AG08396 (cell line): ENCODE measurements at regions not wholly inside any gene's neighbourhood (a gene's known extent, or its start where the extent isn't known, plus 50 kb on each side); places are given as distances from the start of the nearest gene placed in this dataset.

Experiments
- DNase-seq: peaks from one replicate; pipeline ENCODE4 v3.0.0; 2012; ENCODE audit warnings: low spot score, mixed read lengths

DNA sequence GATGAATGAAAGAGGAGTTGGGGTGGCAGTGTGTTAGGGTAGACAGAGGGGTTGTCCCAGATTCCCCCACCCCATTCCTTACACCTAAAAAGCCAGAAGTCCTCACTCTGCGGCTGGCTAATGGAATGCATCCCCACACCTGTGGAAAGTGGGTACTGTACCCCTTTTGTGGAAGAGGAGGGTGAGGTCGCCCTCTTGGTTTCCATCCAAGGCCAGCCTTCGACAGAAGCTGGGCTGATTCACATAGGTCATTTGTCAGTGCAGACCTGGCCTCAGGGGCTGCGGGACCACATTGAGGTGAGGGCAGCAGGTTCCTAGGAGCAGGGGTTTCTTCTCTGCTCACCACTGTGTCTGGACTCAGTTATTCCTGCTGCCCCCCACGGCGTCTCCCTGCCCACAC is 671.6 kb downstream of the MATN1 start:
- no peak for DNase-seq

DNA sequence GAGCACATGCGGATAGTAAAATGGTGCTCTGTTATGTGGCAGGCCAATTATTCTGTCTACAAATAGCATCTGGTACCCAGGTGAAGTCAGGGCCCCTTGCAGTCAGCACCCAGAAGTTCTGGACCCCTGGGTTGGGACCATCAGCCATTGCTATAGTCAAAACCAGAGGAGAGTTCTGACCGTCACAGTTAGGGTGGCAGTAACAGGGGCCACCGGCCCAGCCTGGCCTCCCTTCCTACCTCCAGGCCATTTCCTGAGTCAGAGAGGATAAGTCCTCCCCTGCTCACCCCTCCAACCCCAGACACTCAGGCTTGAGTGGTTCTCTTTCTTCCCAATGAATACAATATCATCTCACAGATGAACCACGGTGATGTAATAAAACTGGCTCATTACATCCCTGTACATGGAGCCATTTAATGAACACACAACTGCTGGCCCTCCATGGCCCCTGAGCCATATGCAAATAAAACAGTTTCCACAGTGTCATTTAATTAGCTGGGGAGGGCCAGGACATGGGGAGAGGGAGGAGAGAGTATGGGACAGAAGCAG is 673.6 kb downstream of the MATN1 start:
- DNase-seq, result no peak

DNA sequence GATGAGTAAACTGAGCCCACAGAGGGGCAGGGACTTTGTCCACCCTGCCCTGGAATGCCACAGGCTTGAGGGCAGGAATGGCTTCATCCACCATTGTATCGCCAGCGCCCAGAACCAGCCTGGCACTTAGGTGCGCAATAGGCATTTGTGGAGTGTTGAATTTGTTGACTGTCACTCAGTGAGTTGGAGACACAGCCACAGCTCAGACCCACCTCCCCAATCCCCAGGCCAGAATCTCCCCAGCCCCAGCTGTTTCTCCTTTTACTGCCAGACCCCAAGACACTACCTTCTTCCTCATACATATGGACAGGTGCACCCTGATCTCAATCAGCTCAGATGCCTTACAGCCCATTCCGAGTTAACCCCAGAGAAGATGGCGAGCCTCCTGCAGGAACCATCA is 674.5 kb downstream of the MATN1 start:
- no peak for DNase-seq

DNA sequence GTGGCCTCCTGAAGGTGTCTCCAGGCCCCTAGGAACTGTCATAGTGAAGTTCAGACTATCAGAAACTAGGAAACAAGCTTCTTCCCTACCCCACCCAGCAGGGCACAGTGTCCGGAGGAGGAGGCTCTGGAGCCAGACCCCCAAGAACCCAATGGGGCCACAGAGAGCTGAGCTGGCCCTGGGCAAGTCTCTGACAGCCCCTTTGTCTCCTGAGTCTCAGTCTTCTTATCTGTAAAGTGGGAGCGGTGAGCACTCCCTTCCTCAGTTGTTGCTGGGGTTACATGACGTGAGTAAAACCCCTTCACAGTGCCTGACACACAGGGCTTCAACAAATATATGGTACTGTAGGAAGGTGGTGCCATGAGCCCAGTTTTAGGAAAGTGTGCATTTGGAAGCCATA is 675.8 kb downstream of the MATN1 start:
- no peak for DNase-seq

DNA sequence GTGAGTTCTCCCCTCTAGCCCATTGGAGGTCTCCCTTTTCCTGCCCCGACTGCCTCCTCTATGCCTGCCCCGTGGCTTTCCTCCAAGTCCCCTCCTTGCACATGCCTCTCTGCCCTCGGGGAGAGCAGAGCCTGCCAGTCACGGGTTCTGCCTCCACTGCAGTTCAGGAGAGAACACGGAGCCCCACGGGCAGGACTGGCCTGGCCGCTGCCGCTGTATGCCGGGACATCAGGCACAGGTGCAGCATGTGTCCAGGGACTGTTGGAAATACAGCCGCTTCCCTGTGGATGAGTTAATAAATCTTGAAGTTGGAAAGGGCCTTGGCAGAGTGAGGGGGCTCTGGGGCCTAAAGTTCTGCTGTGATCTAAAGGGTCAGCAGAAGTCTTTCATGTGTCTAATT is 676.6 kb downstream of the MATN1 start:
- no peak for DNase-seq

DNA sequence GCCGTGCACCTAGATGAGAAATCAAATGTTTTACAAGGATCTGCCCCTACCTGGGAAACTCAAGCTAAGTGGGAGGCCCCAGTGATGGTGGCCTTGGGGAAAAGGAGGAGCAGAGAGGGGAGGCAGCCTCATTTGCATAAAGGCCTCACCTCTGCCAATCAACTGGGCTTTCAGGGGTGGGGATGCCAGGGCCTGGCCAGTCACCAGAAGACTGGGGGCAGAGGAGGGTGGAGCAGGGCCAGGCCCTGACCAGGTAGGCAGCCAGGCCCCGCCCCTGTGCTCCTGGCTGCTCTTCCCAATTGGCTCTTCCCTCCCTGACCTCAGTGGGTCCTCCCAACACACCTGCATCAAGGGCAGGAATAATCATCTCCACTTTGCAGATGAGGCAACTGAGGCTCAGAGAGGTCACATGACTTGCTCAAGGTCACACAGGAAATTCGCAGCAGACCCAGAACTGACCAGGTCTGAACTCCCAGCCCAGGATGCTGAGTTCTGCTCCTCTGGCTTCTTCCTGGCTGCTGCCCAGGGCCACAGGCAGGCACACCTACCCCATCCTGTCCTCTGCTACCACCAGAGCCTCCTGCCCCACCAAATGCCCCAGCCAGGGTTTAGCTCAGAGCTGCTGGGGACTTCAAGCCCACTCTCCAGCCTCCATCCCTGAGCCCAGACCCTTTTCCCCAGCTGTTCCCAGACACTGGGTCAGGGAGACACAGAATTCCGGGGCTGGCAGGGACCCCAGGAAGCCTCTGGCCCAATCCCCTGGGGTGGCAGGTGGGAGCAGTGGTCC is 677.9 kb downstream of the MATN1 start:
- no peak for DNase-seq

DNA sequence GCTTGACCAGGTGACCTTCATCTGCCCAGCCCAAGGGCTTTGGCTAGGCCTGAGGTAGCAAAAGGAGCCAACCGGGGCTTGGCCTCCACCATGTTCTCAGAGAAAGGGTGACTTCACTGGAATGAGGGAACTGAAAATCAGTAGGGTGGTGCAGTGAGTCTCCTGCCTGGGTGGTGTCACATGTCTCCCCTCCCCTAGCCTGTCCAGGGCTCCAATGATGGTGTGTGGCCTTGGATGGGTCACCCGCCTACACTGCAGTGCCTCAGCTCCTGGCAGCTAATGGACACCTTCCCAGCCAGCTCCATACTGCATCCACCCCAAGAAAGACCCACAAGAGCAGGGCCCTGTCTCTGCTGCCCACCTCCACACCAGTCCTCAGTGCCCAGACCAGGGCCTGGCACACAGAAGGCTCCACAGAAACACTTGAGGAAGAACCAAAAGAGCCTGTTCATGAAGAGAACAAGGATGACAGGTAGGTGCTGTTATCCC is 678.7 kb downstream of the MATN1 start:
- DNase-seq, result no peak

DNA sequence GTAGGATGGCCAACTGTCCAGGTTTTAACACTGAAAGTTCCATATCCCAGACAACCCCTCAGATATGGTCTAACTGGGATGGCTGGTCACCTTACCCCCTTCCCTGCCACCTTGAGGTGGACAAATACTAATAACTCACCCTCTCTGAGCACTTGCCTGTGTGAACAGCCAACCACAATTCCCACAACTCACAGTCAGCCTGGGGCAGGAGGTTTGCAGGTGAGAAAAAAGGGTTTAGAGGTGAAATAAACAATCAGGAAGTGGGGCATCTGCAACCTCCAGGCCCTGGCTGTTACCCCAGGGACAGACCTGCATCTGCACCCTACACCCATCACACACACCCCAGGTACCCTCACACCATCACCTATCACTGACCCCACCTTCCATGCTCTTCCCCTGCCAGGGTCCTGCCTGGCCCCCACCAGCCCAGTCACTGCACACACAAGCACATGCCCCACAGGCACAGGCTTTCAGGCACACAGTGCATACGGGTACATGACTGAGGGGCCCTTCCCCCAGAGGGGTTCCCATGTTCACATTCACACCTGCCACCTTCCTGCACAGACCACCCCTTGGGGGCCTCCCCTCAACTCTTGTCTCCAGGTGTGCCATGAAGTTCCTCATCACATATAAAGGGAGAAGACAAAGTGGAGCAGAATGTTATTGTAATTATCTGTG is 679.5 kb downstream of the MATN1 start:
- no peak for DNase-seq

DNA sequence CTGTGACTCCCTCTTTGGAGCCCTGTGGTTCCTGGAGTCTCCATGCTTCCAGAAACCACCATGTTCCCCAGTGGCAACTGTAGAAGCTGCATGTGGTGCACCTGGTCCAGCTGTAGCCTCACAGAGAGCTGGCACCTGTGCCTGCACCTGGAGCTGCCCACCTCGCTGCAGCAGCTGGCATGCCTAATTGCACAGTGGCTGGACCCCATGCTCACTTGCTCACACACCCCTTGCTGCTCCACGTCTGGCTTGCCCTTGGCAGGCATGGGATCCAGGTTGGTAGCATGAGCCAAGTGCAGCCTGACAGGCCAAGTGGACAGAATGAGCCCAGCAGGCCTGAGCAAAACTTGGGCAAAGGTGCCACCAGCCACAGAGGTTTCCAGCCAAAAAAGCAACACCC is 680.1 kb downstream of the MATN1 start:
- no peak for DNase-seq

DNA sequence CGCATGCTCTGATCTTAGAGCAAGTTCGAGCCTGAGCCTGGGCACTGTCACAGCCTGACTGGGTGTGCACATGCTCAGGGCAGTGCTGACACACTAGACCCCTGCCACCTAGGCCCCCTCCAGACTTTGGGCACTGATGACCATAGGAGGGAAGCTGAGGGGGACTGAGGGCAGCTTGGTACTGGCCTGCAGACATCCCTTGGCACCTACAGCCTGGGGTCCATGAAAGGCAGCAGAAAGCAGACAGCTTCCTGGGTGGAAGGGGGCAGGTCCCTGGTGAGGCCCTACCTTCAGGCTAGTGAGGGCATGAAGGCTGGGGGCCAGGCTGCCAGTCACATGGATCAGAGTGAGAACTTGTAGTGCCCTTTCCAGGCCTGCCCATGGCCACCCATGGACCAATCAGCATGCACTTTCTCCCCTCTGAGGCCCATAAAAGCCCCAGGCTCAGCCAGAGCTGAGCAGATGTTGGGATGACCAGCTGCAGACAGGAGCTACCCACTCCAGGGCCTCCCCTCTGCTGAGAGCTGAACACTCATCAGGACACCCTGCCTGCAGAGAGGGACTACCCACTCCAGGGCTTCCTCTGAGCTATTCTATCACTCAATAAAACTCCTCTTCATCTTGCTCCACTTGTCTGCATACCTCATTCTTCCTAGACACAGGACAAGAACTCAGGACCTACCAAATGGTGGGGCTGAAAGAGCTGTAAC is 680.8 kb downstream of the MATN1 start:
- no peak for DNase-seq

DNA sequence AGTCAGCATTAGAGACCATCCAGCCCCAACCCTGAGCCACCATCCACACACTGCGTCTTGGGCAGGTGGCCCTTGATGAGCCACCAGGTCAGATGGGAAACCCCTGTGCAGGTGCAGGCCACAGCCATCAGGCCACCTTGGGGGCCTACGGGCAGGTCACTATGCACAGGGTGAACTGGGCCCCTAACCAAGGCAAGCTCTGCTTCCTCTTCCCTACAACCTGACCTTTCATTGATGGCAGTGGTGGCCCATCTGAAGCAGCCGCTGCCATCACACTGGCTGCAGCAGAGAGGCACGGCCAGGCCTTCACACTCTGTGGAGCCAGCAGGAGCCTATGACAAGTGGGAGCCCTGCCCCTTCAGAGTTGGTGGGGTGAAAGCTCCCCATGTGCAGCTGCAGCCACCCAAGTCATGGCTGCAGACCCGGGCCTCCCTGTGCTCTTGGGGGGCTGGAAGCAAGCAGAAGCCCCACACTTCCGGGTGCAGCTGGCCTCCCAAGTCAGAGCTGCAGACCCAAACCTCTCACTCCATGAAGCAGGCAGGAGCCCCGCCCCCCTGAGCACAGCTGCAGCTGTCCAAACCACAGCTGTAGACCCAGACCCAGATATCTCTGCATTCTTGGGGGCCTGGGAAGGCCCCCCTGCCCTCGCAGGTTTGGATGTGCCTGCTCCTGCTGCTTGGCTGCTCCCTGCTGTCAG is 681.5 kb downstream of the MATN1 start:
- DNase-seq, result no peak

DNA sequence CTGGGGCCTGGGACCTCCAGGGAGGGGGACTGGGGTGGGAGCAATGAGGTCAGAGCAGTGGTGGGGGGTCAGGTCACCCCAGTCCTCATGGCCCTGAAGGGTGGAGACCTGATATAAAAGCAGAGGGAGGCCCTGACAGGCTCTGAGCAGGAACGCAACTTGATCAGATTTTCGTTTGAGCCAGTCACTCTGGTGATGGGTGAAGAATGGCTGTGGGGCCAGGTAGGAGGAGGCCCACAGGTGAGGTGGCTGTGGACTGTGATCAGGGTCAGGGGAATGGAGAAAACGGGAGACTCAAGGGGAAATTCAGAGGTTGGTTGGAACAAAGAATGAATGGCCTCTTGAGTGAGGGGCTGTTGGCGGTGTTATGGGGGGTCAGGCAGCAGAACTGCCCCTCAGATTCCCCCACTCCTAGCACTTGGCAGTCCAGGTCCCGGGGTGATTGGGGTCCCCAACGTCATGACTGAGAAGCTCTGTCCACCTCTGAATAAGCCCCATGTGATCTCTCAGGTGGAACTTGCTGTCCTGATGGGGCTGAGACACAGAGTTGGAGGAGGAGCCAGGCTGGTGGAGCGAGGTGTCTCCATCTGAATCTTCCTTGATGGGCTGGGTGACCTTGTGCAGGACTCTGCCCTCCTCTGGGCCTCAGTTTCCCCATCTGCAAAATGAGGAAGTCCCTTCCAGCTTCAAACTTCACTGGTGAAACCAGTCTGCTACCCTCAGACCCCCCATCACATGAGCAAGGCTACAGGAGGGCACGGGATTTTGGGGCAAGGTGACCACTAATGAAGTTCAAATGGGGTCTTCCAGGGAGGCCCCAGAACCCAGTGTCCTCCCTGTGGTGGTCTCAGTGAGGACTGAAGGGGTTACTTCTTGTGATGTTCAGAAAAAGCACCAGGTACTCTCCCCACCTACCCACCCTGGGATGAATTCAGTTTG is 683.0 kb downstream of the MATN1 start:
- no peak for DNase-seq

DNA sequence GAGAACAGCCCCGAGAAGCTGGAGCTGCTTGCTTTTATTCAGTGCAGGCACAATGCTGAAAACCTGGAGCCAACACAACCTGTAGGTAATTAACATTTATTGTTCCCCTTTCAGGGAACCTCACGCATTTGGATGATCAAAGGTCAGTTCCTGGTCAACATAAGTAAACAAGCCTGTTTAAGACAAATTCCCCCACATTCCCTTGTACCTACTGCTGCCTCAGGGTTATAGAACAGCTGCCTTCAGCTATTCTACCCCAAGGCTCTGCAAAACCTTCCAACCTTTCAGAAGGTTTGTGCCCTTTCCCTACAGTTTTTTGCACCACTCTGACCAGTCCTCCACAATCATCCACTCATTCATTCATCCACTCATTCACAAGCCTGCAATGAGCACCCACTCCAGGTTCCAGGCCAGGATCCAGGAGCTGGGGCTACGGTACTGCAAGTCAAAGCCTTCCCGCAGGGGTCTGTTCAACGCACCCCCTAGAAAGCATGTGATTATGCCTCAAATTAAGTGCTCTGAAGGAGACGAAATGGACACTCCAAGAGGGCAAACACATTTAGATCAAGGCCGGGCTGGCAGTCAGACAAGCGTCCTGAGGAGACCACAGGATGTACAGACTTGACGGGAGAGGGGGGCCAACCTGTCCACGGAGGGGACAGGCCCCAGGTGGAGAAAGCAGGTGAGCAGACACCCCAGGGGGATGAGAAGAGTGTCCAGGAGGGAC is 683.9 kb downstream of the MATN1 start:
- no peak for DNase-seq

DNA sequence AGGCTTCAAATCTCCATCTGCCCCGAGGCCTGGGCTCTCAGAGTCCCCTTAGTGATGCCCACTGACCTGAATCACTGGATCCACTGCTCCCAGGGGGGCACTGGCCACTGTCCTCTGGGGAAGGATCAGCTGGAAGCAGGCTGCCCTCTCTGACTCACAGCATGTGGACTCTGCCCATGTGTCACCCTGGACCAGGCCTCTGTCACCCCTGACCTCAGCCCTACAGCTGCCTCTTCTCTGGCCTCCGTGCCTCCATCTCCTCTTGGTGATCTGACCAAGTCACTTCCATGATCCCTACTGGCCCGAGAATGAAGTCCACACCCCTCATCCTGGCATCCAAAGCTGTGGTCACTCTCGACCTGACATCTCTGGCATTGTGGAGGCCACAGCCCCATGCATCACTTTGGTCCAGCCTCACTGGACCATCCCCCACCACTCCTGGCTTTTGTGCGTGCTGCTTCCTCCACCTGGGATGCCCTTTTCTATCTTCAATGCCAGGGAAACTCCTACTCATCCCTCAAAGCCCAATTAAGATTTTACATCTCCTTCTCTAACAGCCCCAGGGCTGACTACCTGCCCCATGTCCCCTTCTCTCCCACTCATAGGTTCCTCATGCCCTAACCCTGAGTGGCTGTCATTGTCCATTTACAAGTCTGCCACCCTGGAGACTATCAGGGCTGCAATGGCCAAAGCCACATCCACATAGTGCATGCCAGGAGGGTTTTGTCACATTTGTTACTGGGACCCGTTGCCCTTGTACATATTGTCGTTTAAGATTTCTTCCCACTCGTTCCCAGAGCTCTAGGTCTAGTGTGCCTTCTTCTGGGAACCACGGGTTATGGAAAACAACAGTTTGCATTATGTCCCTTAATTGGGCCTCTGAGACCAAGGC is 685.0 kb downstream of the MATN1 start:
- no peak for DNase-seq

DNA sequence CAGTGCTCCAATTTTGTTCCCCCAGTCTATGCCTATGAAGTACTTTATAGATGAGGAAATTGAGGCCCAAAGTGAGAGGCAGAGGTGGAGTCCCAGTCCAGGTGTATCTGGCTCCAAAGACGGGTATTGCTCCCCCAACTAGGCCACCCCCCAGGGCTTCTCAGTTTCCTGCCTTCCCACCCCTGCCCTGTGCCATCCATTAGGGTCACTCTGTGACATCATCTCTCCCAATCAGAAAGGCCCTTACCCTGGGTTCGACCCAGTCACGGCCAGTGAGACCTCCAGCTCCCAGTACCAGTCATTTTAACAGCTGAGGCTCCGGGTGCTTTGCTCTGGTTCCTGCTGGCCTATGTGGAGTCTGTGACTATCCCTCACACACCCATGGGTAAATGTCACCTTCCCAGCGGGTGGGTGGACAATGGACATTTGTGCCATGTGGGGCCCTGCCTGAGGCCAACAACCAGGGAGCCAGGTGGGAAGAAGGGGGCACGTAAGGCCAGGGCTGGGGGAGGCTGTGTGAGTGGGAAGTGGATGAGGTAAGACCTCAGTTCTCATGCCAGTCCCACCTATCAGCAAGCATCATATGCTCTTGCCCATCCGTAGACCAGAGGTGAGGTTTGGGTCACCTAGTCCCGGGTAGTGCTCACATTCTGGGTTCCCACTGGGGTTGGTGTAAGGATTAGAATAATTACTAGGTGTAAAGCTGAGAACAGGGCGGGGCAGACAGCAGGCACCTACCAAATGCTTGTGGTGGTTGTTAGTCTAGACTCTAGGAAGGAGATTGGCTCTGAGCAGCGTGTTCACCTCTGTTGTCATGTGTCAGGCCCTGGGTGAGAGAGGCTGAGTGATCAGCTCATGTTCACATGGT is 685.9 kb downstream of the MATN1 start:
- DNase-seq, result no peak

DNA sequence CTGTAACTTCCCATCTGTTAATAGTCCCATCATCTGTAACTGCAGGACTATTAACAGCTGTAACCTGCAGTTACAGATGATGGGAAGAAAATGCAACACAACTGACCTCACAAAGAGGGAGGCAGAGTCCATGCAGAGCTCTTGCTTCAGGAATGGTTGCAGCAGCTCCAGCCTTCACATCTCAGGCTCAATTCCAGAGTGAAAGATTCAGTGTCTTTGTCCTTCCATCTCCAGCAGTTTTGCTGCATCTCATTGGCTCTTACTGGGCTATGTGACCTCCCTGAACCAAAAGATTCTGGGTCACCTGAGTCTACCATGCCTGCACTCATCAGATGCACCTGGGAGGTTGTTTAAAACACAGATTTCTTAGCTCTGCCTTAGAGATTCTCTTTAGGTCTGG is 686.7 kb downstream of the MATN1 start:
- DNase-seq, result no peak

DNA sequence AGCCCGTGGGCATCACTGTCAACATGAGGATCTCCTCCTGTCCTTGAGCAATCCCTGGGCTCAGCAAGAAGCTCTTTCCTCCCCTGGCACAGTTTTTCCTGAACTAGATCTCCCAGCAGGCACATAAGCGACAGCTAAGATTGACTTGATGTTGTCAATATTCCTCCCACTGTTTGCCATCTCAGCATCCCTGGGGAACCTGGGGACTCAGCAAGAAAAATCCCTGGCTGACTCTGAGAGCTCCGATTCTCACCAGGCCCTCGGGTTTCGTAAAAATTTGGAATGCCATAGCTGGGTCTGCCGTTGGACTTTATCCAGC is 687.2 kb downstream of the MATN1 start:
- DNase-seq, result no peak

DNA sequence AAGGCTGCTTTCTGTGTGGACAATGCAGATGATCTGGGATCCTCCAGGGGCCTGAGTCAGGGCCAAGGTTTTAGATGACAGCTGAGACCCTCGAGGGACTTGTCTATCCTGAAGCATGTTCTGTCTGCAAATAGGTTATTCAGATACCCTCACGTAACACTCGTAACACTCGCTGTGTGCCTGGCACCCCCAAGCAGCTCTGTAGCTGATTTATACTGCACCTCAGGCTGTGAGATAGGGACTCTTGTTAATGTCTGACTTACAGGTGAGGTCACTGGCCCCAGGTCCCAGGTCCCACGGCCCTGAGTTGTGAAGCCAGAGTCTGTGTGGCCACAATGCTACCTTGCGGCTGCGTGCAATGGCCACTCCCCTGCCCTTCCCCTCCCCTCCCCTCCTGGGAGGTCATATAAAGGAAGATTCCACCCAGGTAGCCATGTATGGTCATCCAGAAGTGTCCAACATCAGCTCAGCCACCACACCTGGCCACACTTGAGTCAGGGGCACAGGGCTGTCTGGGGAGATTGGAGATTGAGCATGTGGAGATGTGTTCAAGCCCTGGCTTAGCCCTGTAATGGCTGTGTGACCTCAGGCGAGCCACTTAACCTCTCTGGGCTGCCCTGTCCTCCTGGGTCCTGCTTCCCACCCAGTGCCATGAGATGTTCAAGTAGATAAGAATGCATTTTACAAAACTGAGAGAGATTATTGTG is 687.7 kb downstream of the MATN1 start:
- DNase-seq, result no peak
